WI38 (cell line): ENCODE measurements at regions not wholly inside any gene's neighbourhood (a gene's known extent, or its start where the extent isn't known, plus 50 kb on each side); places are given as distances from the start of the nearest gene placed in this dataset.
"Not testable (repeated sequence)": the region's sequence is repeated elsewhere in the genome, so short reads cannot be mapped to it uniquely, and the experiment has no call there.

Experiments used
- H3K4me3 ChIP-seq: 2 replicates; pipeline ENCODE4 v1.5.1; 2011; ENCODE audit warnings: low read depth, mild to moderate bottlenecking, control low read depth, low read length
- TF ChIP-seq, protein P1 (sequence below): IDR thresholded peaks from 2 replicates; pipeline ENCODE4 v1.5.1; 2012; ENCODE audit warnings: low read depth, mild to moderate bottlenecking, control low read depth, low read length

DNA sequence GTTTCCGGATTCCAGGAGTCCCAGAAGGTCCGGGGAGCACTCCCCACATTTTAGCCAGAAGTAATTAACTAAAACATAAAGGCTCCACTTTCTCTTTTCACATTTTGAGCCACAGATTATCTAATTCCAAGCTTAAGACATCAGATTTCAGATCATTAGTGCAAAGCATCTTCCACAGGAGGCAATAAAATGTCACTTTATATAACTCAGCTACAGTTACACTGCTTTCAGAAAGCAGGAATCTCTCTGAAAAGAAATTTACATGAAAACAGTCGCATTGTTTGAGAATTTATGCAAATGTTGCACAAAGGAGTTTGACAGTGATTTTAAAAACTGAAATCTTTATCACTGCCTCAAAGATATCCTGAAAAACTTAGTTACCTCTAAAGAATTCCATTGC, 99.7 kb downstream of the LMO4 start:
- TF ChIP-seq, protein P1, sequence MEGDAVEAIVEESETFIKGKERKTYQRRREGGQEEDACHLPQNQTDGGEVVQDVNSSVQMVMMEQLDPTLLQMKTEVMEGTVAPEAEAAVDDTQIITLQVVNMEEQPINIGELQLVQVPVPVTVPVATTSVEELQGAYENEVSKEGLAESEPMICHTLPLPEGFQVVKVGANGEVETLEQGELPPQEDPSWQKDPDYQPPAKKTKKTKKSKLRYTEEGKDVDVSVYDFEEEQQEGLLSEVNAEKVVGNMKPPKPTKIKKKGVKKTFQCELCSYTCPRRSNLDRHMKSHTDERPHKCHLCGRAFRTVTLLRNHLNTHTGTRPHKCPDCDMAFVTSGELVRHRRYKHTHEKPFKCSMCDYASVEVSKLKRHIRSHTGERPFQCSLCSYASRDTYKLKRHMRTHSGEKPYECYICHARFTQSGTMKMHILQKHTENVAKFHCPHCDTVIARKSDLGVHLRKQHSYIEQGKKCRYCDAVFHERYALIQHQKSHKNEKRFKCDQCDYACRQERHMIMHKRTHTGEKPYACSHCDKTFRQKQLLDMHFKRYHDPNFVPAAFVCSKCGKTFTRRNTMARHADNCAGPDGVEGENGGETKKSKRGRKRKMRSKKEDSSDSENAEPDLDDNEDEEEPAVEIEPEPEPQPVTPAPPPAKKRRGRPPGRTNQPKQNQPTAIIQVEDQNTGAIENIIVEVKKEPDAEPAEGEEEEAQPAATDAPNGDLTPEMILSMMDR: no peak
- no peak overlapping the region for H3K4me3 ChIP-seq

DNA sequence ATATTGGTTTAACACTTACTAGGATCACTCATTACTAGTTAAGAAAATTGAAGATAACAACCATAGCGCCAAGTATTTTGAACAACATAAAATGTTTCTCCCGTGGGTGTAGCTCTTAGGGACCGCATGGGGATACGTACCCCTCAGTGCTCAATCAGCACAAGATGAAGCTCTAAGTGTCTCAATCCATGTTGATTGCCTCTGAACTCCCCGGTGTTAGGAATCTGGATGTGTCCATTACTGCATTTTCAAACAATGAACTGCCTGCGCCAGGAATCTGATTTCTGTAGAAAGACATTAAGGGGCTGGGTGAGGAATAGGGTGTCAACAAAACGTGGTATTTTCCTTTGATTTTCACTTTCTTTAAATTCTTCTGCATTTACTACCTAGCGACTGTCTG, 100.2 kb downstream of the LMO4 start:
- no peak overlapping the region for H3K4me3 ChIP-seq
- TF ChIP-seq, protein P1: no peak

- TF ChIP-seq, protein P1: no peak
- no peak overlapping the region for H3K4me3 ChIP-seq
These were observed 104.0 kb downstream of the LMO4 start for GRCh38 chr1:87432685-87433084.

- not testable (repeated sequence) for H3K4me3 ChIP-seq
These were observed 104.4 kb downstream of the LMO4 start for GRCh38 chr1:87433101-87433500.

DNA sequence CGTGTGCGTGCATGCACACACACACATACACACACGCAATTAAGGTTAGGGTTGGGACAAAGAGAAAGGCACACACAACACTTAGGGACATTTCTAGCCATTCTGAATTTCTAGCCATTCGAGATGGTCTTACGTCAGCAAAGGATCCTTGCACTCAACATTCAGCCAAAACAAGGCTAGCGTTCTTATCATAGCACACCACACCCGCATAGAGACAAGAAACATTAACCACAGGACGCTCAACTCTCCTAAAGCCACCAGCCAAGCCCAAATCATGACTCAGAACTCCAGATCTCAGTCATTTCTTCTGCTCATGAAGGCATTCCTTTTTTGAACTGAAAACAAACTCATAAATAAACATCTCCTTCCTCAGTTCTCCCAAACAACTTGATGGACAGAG, 106.8 kb downstream of the LMO4 start:
- TF ChIP-seq, protein P1: no peak
- no peak overlapping the region for H3K4me3 ChIP-seq

DNA sequence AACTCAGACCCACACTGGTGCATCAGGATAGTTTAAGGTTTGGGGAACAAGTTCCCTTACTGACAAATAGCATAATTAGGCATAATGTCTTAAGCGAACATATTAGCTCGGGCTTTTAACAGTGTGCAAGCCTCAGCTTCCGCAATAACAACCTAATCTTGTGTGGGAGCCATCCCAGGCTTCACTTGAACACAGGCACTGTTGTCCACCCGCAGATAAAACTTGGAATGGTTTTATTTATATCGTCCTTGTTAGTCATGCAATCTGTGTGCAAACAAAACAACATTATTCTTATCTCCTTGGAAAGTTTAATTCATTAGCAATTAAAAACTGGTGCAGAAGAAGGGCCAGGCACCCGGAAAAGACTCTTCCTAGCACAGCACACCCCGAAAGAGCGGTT, 107.4 kb downstream of the LMO4 start:
- not testable (repeated sequence) for H3K4me3 ChIP-seq

DNA sequence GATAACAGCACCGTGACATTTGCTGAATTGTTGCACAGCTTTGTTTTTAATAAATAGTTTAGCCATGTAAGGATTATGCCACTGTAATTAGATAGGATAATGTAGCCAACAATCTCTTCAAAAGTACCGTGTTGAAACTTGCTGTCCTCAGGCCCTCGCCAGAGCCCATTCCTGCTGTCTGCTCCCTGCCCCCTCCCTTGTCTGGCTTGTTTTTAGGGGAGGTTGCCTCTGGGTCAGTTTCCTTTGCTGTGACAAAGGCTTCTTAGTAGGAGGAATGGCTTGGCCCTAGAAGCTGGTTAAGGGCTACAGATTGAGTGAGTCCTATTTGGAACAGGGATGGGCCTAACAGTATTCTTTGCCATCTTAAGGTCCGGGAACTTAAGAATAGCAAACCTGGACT, 107.9 kb downstream of the LMO4 start:
- TF ChIP-seq, protein P1: no peak
- no peak overlapping the region for H3K4me3 ChIP-seq

DNA sequence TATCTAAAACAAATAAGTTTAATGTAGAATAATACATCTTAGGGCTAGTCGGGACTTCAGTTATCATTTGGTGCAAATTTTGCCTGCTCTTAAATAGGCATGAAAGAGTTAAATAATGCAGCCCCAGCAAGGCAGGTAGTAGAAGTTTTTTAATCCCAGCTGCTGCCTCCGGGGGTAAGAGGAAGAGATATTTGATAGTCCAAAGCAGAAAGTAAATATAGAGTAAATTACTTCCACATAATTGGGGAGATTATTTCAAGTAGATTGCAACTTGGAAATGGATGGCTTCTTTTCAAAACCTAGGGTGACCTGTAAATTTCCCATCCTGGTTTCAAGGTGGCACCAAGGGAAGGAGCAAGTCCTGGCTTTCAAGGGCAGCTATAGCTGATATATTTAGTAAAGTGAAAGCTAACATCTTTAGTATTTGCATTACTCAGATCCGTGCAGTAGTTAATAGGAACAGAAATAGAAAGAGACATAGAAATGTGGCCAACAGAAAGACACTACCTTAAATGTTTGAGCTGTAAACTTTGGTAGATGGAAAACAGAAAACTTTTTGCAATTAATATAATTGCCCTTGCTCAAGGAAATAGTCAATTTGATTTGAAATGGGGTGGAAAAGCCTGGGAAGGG, 109.1 kb downstream of the LMO4 start:
- no peak overlapping the region for H3K4me3 ChIP-seq
- TF ChIP-seq, protein P1: no peak
